ENCODE measurements at regions not wholly inside any gene's neighbourhood (a gene's known extent, or its start where the extent isn't known, plus 50 kb on each side); places are given as distances from the start of the nearest gene placed in this dataset.

DNA sequence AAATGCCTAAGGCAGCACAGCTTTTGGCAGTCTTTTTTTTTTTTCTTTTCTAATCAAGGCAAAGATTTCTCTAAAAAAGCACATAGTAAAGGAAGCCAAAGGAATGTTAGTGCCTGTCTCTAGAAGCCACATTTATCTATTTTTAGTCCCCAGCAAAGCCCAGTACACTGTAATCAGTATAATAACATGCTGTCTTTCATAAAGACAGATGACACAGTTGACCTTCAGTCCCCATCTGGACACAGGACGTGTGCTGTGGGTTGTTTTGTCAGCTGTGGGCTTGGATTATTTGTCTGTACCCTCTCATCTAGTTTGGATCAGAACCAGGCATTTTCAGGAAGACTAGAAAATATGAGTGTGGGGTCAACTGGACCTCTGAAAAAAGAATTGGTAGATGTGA, 110.4 kb upstream of the CTNNB1 start:
- H3K79me2 ChIP-seq (ENCODE audit: insufficient read depth, low read length) = no peaks in the 10 kb centered on the region
- H3K9me3 Mint-ChIP-seq (ENCODE audit: unreplicated experiment) = peaks cover 2% of the 10 kb centered on the region
- H3K9ac ChIP-seq (ENCODE audit: low read length) = no peak overlapping the region
- H3K4me1 Mint-ChIP-seq (ENCODE audit: low read depth, unreplicated experiment) = peaks cover 17% of the 10 kb centered on the region
- no peaks in the 10 kb centered on the region for H4K20me1 ChIP-seq (ENCODE audit: insufficient read depth, low read length)
- H3K27me3 Mint-ChIP-seq (ENCODE audit: low read depth, unreplicated experiment) = peaks cover 10% of the 10 kb centered on the region
- no peaks in the 10 kb centered on the region for H3K9me3 ChIP-seq (ENCODE audit: insufficient read depth, low read depth, low read length)
- H3K27ac ChIP-seq (ENCODE audit: low read depth, low read length) = no peak overlapping the region
- no peak overlapping the region for H3K4me2 ChIP-seq (ENCODE audit: low read length)
- no peaks in the 10 kb centered on the region for H3K36me3 Mint-ChIP-seq (ENCODE audit: low read depth, unreplicated experiment)
- FAIRE-seq = no peak
- H3K4me1 ChIP-seq (ENCODE audit: insufficient read depth, low read length) = no peaks in the 10 kb centered on the region
- H3K27ac Mint-ChIP-seq (ENCODE audit: unreplicated experiment) = no peak overlapping the region
- peaks cover 3% of the 10 kb centered on the region for H3K27me3 ChIP-seq (ENCODE audit: insufficient read depth, low read length)
- H3K4me3 Mint-ChIP-seq (ENCODE audit: unreplicated experiment) = no peak overlapping the region
- H3K36me3 ChIP-seq (ENCODE audit: insufficient read depth, low read length) = no peaks in the 10 kb centered on the region
- no peak overlapping the region for H2AFZ ChIP-seq (ENCODE audit: low read depth, low read length)
- no peak for TF ChIP-seq EZH2 (IDR thresholded peaks at IDR 0.05; ENCODE audit: insufficient read depth, low read length)
- TF ChIP-seq, protein P1, sequence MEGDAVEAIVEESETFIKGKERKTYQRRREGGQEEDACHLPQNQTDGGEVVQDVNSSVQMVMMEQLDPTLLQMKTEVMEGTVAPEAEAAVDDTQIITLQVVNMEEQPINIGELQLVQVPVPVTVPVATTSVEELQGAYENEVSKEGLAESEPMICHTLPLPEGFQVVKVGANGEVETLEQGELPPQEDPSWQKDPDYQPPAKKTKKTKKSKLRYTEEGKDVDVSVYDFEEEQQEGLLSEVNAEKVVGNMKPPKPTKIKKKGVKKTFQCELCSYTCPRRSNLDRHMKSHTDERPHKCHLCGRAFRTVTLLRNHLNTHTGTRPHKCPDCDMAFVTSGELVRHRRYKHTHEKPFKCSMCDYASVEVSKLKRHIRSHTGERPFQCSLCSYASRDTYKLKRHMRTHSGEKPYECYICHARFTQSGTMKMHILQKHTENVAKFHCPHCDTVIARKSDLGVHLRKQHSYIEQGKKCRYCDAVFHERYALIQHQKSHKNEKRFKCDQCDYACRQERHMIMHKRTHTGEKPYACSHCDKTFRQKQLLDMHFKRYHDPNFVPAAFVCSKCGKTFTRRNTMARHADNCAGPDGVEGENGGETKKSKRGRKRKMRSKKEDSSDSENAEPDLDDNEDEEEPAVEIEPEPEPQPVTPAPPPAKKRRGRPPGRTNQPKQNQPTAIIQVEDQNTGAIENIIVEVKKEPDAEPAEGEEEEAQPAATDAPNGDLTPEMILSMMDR (IDR thresholded peaks at IDR 0.05; ENCODE audit: insufficient read depth, low read depth, low read length) = no peak
- no peak overlapping the region for H3K4me3 ChIP-seq (ENCODE audit: insufficient read depth, low read depth, low read length)
- DNase-seq (ENCODE audit: low read depth) = no peak

DNA sequence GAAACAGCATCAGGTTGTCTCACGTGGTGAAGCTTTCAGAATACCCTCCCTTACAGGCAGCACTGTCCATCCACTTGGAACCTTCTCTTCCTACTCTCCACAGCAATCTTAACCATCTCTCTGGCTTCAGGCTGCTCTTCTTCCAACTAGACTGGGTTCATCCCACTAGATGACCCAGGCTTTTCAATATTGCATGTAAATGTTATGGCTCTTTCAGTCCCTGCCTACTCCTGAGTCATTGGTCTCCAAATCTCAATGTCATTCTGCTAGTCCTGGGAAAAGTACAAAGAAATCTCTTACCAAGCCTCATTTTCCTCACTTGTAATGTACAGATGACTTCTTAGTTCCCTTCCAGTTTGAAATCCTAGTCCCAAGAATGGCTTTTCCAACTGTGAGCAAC, 109.7 kb upstream of the CTNNB1 start:
- no peaks in the 10 kb centered on the region for H3K9me3 ChIP-seq (ENCODE audit: insufficient read depth, low read depth, low read length)
- Mint-ChIP-seq H3K36me3 (ENCODE audit: low read depth, unreplicated experiment) (no peaks in the 10 kb centered on the region), H3K27me3 (ENCODE audit: low read depth, unreplicated experiment) (peaks cover 6% of the 10 kb centered on the region), H3K4me1 (ENCODE audit: low read depth, unreplicated experiment) (peaks cover 17% of the 10 kb centered on the region), H3K27ac (ENCODE audit: unreplicated experiment) (no peak overlapping the region), H3K4me3 (ENCODE audit: unreplicated experiment) (no peak overlapping the region), H3K9me3 (ENCODE audit: unreplicated experiment) (peaks cover 2% of the 10 kb centered on the region)
- FAIRE-seq = no peak
- no peak overlapping the region for H2AFZ ChIP-seq (ENCODE audit: low read depth, low read length)
- no peaks in the 10 kb centered on the region for H3K4me1 ChIP-seq (ENCODE audit: insufficient read depth, low read length)
- H3K4me2 ChIP-seq (ENCODE audit: low read length) = no peak overlapping the region
- H3K27ac ChIP-seq (ENCODE audit: low read depth, low read length) = no peak overlapping the region
- TF ChIP-seq EZH2 (IDR thresholded peaks at IDR 0.05; ENCODE audit: insufficient read depth, low read length) = no peak
- TF ChIP-seq, protein P1 (IDR thresholded peaks at IDR 0.05; ENCODE audit: insufficient read depth, low read depth, low read length) = no peak
- H3K27me3 ChIP-seq (ENCODE audit: insufficient read depth, low read length) = no peaks in the 10 kb centered on the region
- DNase-seq (ENCODE audit: low read depth) = no peak
- H3K79me2 ChIP-seq (ENCODE audit: insufficient read depth, low read length) = no peaks in the 10 kb centered on the region
- no peaks in the 10 kb centered on the region for H3K36me3 ChIP-seq (ENCODE audit: insufficient read depth, low read length)
- H4K20me1 ChIP-seq (ENCODE audit: insufficient read depth, low read length) = no peaks in the 10 kb centered on the region
- H3K4me3 ChIP-seq (ENCODE audit: insufficient read depth, low read depth, low read length) = no peak overlapping the region
- no peak overlapping the region for H3K9ac ChIP-seq (ENCODE audit: low read length)

DNA sequence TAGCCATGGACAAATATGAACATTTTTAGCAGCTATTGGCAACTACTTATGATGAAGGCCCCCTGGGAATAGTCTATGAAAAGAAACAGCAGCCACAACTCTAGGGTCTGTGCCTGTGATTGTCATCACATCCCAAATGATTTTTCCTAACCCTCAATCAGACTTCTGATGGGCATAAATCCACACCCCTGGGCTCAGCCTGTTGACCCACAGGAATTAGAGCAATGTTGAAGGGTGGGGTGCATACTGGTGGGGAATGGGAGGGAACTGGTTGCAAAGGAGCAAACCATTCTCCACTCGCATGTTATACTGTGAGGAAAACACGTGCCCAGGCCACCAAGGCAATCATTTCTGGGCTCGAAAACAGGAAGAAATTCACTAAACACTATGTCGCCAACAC, 106.5 kb upstream of the CTNNB1 start:
- Histone ChIP-seq H3K27me3 (ENCODE audit: insufficient read depth, low read length) (no peaks in the 10 kb centered on the region), H4K20me1 (ENCODE audit: insufficient read depth, low read length) (no peaks in the 10 kb centered on the region), H3K36me3 (ENCODE audit: insufficient read depth, low read length) (no peaks in the 10 kb centered on the region), H3K4me2 (ENCODE audit: low read length) (no peak overlapping the region), H3K9ac (ENCODE audit: low read length) (no peak overlapping the region), H3K79me2 (ENCODE audit: insufficient read depth, low read length) (no peaks in the 10 kb centered on the region), H2AFZ (ENCODE audit: low read depth, low read length) (no peak overlapping the region), H3K4me3 (ENCODE audit: insufficient read depth, low read depth, low read length) (no peak overlapping the region), H3K27ac (ENCODE audit: low read depth, low read length) (no peak overlapping the region), H3K4me1 (ENCODE audit: insufficient read depth, low read length) (no peaks in the 10 kb centered on the region), H3K9me3 (ENCODE audit: insufficient read depth, low read depth, low read length) (no peaks in the 10 kb centered on the region)
- DNase-seq (ENCODE audit: low read depth) = no peak
- Mint-ChIP-seq H3K9me3 (ENCODE audit: unreplicated experiment) (peaks cover 1% of the 10 kb centered on the region), H3K27me3 (ENCODE audit: low read depth, unreplicated experiment) (peaks cover 14% of the 10 kb centered on the region), H3K36me3 (ENCODE audit: low read depth, unreplicated experiment) (no peaks in the 10 kb centered on the region), H3K4me3 (ENCODE audit: unreplicated experiment) (no peak overlapping the region), H3K27ac (ENCODE audit: unreplicated experiment) (no peak overlapping the region), H3K4me1 (ENCODE audit: low read depth, unreplicated experiment) (peaks cover 17% of the 10 kb centered on the region)
- no peak for TF ChIP-seq EZH2 (IDR thresholded peaks at IDR 0.05; ENCODE audit: insufficient read depth, low read length)
- TF ChIP-seq, protein P1 (IDR thresholded peaks at IDR 0.05; ENCODE audit: insufficient read depth, low read depth, low read length) = no peak
- FAIRE-seq = no peak
